SU-DHL-6 (cell line): ENCODE measurements at regions not wholly inside any gene's neighbourhood (a gene's known extent, or its start where the extent isn't known, plus 50 kb on each side); places are given as distances from the start of the nearest gene placed in this dataset.

ENCODE experiments used
- H2AFZ ChIP-seq: fragments of 200-600 bp; sonication (generic); 2 replicates; pipeline ENCODE4 v1.6.1; 2014; ENCODE audit warnings: low read depth, mild to moderate bottlenecking, moderate library complexity, mixed read lengths, antibody characterized with exemption, low read length; ENCODE audit not compliant: severe bottlenecking
- H3F3A ChIP-seq: fragments of 200-600 bp; shearing (Covaris generic); 2 replicates; pipeline ENCODE4 v1.6.0; 2016; ENCODE audit warnings: antibody characterized with exemption, mild to moderate bottlenecking; ENCODE audit not compliant: insufficient read depth
- H3K27ac ChIP-seq: fragments of 200-600 bp; sonication (generic); 2 replicates; pipeline ENCODE4 v1.5.1; 2016; ENCODE audit warnings: low read depth, mild to moderate bottlenecking, low read length, moderate library complexity, mixed read lengths
- H3K27me3 ChIP-seq: fragments of 200-600 bp; sonication (generic), shearing (Covaris generic); 2 replicates; pipeline ENCODE4 v1.6.0; 2014; ENCODE audit warnings: mild to moderate bottlenecking, low read length
- H3K36me3 ChIP-seq: fragments of 200-600 bp; sonication (generic); 2 replicates; pipeline ENCODE4 v1.6.1; 2014; ENCODE audit warnings: mild to moderate bottlenecking, low read length, mixed read lengths
- H3K4me2 ChIP-seq: fragments of 300-600, 200-600 bp; shearing (Covaris generic), sonication (generic); 2 replicates; pipeline ENCODE4 v1.6.0; 2014; ENCODE audit warnings: low read length, low read depth, mild to moderate bottlenecking; ENCODE audit not compliant: poor library complexity, severe bottlenecking
- H3K4me3 ChIP-seq: fragments of 200-600 bp; sonication (generic); 2 replicates; pipeline ENCODE4 v1.5.1; 2014; ENCODE audit warnings: antibody characterized with exemption, low read length, mild to moderate bottlenecking, mixed read lengths; ENCODE audit not compliant: insufficient read depth, poor library complexity, severe bottlenecking
- H3K79me2 ChIP-seq: fragments of 200-600 bp; sonication (generic); 2 replicates; pipeline ENCODE4 v1.6.1; 2014; ENCODE audit warnings: mild to moderate bottlenecking, low read length, moderate library complexity; ENCODE audit not compliant: insufficient read depth
- H3K9ac ChIP-seq: fragments of 200-600 bp; sonication (generic); 2 replicates; pipeline ENCODE4 v1.7.0; 2014; ENCODE audit warnings: mild to moderate bottlenecking, low read length
- H3K9me2 ChIP-seq: fragments of 200-600 bp; sonication (generic); replicated peaks from 2 replicates; pipeline ENCODE4 v1.6.1; 2014; ENCODE audit warnings: low read length; ENCODE audit not compliant: insufficient read depth
- H3K9me3 ChIP-seq: fragments of 200-600 bp; sonication (generic); 2 replicates; pipeline ENCODE4 v1.6.1; 2014; ENCODE audit warnings: low read length, mixed read lengths; ENCODE audit not compliant: insufficient read depth
- H4K20me1 ChIP-seq: fragments of 200-600 bp; sonication (generic); 2 replicates; pipeline ENCODE4 v1.6.1; 2014; ENCODE audit warnings: low read depth, mild to moderate bottlenecking, antibody characterized with exemption, low read length, moderate library complexity, mixed read lengths
- CTCF ChIP-seq: fragments of 200-600 bp; sonication (generic); IDR thresholded peaks from one replicate; pipeline ENCODE4 v1.5.1; 2017; ENCODE audit warnings: antibody characterized with exemption, mild to moderate bottlenecking, low read length, moderate library complexity; ENCODE audit not compliant: insufficient read depth, poor library complexity, severe bottlenecking
- EZH2phosphoT487 ChIP-seq: fragments of 200-600 bp; sonication (generic), shearing (Covaris generic); conservative IDR thresholded peaks from 2 replicates; pipeline ENCODE4 v1.6.1; 2018; ENCODE audit warnings: mild to moderate bottlenecking, antibody characterized with exemption, low read length, moderate library complexity, mixed read lengths

- no peak overlapping the region for H3K9ac ChIP-seq
- no peaks in the 10 kb centered on the region for H3K9me2 ChIP-seq
- no peaks in the 10 kb centered on the region for H3K36me3 ChIP-seq
- H4K20me1 ChIP-seq: no peaks in the 10 kb centered on the region
- H3F3A ChIP-seq: no peaks in the 10 kb centered on the region
- H2AFZ ChIP-seq: no peak overlapping the region
- H3K4me3 ChIP-seq: no peak overlapping the region
- H3K79me2 ChIP-seq: no peaks in the 10 kb centered on the region
- no peak overlapping the region for H3K4me2 ChIP-seq
- no peak for TF ChIP-seq CTCF
- TF ChIP-seq EZH2phosphoT487: no peak
- H3K27ac ChIP-seq: no peak overlapping the region
- H3K9me3 ChIP-seq: no peaks in the 10 kb centered on the region
- no peaks in the 10 kb centered on the region for H3K27me3 ChIP-seq
These were observed 754.8 kb downstream of the RAB28 start for GRCh38 chr4:12729384-12729783.

DNA sequence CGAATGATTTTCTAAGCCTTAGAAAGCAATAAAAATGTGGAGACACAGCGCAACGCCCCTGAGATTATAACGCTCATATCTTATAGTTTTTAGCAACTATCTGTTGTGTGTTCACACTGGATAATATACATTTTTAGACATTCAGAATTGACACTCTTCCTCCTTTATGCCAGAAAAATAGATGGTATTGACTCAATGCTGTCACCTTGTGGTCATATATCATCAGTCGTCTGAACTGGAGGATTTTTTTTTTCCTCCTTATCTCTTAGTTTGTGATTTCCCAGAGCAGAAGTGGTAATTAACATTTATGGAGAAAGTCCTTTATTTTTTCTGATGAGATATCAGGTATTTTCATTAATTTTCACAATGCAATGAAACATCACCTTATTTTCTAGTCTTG lies 759.6 kb downstream of the RAB28 start:
- Histone ChIP-seq H3K27me3 (no peaks in the 10 kb centered on the region), H3K4me3 (no peak overlapping the region), H2AFZ (no peak overlapping the region), H3K9me2 (no peaks in the 10 kb centered on the region), H3K36me3 (no peaks in the 10 kb centered on the region), H3K9ac (no peak overlapping the region), H3F3A (no peaks in the 10 kb centered on the region), H3K9me3 (no peaks in the 10 kb centered on the region), H3K79me2 (no peaks in the 10 kb centered on the region), H3K4me2 (no peak overlapping the region), H4K20me1 (no peaks in the 10 kb centered on the region), H3K27ac (no peak overlapping the region)
- TF ChIP-seq CTCF (peak; percentile 42), EZH2phosphoT487 (no peak)

DNA sequence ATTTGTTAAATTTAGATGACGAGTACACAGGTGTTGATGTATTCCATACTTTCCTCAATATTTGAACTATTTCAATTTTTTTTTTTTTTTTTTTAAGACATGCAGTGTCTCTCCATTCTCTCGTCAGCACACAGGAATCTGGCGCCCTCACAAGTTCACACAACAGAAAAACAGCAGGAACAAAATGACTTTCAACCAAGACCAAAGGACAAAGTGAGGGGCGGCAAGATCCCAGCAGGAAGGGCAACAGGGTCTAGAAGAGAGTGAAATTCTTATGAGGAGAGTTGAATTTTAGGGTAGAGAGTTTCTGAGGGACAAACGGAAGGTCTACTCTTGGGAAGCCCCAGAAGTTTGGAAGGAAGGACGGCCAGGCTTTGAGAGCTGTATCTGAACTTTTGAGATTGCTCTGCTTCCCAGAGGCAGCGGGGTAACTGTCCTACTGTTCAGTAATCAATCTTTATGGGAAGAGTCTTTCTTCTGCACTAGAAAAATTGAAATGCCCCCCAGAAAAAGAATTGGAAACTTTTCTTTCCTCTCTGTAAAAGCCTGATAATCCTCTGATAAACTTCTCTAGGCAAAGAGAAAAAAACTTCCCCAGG lies 760.2 kb downstream of the RAB28 start:
- Histone ChIP-seq H3K4me2 (no peak overlapping the region), H4K20me1 (no peaks in the 10 kb centered on the region), H2AFZ (no peak overlapping the region), H3K9me3 (no peaks in the 10 kb centered on the region), H3K27me3 (no peaks in the 10 kb centered on the region), H3K4me3 (no peak overlapping the region), H3F3A (no peaks in the 10 kb centered on the region), H3K27ac (no peak overlapping the region), H3K9me2 (no peaks in the 10 kb centered on the region), H3K9ac (no peak overlapping the region), H3K79me2 (no peaks in the 10 kb centered on the region), H3K36me3 (no peaks in the 10 kb centered on the region)
- no peak for TF ChIP-seq CTCF
- no peak for TF ChIP-seq EZH2phosphoT487
